KMS-11 (cell line): ENCODE measurements at regions not wholly inside any gene's neighbourhood (a gene's known extent, or its start where the extent isn't known, plus 50 kb on each side); places are given as distances from the start of the nearest gene placed in this dataset.

ENCODE experiments used
- H2AFZ ChIP-seq: fragments of 200-600 bp; sonication (generic); 2 replicates; pipeline ENCODE4 v1.6.1; 2016; ENCODE audit warnings: antibody characterized with exemption, mixed run types, low read depth
- H3K27ac ChIP-seq: fragments of 200-600 bp; sonication (generic); 2 replicates; pipeline ENCODE4 v1.6.1; 2016; ENCODE audit warnings: mild to moderate bottlenecking, mixed run types
- H3K27me3 ChIP-seq: fragments of 200-600 bp; sonication (generic); 2 replicates; pipeline ENCODE4 v1.6.1; 2017; ENCODE audit warnings: mild to moderate bottlenecking, low read depth, mixed run types, moderate library complexity; ENCODE audit not compliant: insufficient read depth
- H3K36me3 ChIP-seq: fragments of 200-600 bp; sonication (generic); 2 replicates; pipeline ENCODE4 v1.6.1; 2017; ENCODE audit warnings: mild to moderate bottlenecking, mixed run types; ENCODE audit not compliant: insufficient read depth
- H3K4me1 ChIP-seq: fragments of 200-600 bp; sonication (generic); 2 replicates; pipeline ENCODE4 v1.6.1; 2016; ENCODE audit warnings: mild to moderate bottlenecking, low read depth, mixed run types; ENCODE audit not compliant: poor library complexity, severe bottlenecking
- H3K4me2 ChIP-seq: fragments of 200-600 bp; sonication (generic); 2 replicates; pipeline ENCODE4 v1.7.0; 2016; ENCODE audit warnings: mild to moderate bottlenecking, mixed run types
- H3K4me3 ChIP-seq: fragments of 200-600 bp; sonication (generic); IDR thresholded peaks from 2 replicates; pipeline ENCODE4 v1.6.1; 2017; ENCODE audit warnings: low read depth, low read length, mixed read lengths; ENCODE audit not compliant: insufficient read depth
- H3K79me2 ChIP-seq: fragments of 200-600 bp; sonication (generic); 2 replicates; pipeline ENCODE4 v1.6.1; 2016; ENCODE audit warnings: low read depth, mixed run types; ENCODE audit not compliant: insufficient read depth
- H3K9ac ChIP-seq: fragments of 200-600 bp; sonication (generic); 2 replicates; pipeline ENCODE4 v1.6.1; 2016; ENCODE audit warnings: mild to moderate bottlenecking, mixed run types
- H4K20me1 ChIP-seq: fragments of 200-600 bp; sonication (generic); 2 replicates; pipeline ENCODE4 v1.6.1; 2016; ENCODE audit warnings: mild to moderate bottlenecking, mixed run types; ENCODE audit not compliant: insufficient read depth
- TF ChIP-seq, protein P1 (sequence below): fragments of 200-600 bp; sonication (generic); conservative IDR thresholded peaks from 2 replicates; pipeline ENCODE4 v1.6.1; 2017; ENCODE audit warnings: low read depth, mild to moderate bottlenecking, antibody characterized with exemption, low read length, moderate library complexity, mixed read lengths

DNA sequence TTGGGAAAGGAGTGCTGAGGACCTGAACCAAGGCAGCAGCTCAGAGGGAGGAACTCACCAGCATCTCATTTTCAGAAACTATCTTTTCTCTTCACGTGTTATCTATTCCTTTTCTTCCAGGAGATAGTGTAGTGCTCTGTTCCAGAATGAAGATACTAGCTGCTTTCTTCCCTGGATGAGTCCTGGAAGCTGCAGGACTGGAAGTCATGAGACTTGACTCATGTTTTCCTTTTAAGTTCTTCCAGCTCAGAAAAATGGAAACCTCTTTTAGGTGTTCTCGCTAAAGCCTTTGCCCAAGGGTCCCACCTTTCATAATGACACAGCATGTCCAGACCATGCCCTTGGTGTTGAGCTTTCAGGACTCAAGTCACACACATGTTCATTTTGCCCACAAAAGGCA lies 106.7 kb downstream of the UNC5CL start:
- Histone ChIP-seq H3K79me2 (no peaks in the 10 kb centered on the region), H3K27ac (no peak overlapping the region), H4K20me1 (no peaks in the 10 kb centered on the region), H3K9ac (no peak overlapping the region), H2AFZ (no peak overlapping the region), H3K4me2 (no peak overlapping the region), H3K27me3 (no peaks in the 10 kb centered on the region), H3K4me3 (no peak overlapping the region), H3K4me1 (no peaks in the 10 kb centered on the region), H3K36me3 (no peaks in the 10 kb centered on the region)
- TF ChIP-seq, protein P1, sequence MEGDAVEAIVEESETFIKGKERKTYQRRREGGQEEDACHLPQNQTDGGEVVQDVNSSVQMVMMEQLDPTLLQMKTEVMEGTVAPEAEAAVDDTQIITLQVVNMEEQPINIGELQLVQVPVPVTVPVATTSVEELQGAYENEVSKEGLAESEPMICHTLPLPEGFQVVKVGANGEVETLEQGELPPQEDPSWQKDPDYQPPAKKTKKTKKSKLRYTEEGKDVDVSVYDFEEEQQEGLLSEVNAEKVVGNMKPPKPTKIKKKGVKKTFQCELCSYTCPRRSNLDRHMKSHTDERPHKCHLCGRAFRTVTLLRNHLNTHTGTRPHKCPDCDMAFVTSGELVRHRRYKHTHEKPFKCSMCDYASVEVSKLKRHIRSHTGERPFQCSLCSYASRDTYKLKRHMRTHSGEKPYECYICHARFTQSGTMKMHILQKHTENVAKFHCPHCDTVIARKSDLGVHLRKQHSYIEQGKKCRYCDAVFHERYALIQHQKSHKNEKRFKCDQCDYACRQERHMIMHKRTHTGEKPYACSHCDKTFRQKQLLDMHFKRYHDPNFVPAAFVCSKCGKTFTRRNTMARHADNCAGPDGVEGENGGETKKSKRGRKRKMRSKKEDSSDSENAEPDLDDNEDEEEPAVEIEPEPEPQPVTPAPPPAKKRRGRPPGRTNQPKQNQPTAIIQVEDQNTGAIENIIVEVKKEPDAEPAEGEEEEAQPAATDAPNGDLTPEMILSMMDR: no peak

DNA sequence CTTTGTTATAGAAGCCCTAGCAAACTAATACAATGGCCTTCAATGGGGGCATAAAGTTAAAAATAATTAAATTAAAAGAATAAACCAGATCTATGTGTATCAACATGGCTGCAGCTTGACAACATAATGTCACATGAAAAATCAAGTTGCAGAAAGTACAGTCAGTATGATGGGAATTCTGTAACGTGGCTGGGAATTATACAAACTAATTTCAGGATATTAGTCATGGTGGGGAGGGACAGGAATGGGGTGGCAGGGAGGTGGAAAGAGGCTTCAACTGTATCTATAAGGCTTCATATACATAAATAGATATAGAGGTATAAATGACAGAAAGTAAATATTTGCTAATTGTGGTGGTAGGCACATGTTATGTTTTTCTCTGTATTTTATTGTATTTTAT lies 107.1 kb downstream of the UNC5CL start:
- H3K9ac ChIP-seq: no peak overlapping the region
- TF ChIP-seq, protein P1: no peak
- no peak overlapping the region for H2AFZ ChIP-seq
- H3K4me2 ChIP-seq: no peak overlapping the region
- no peaks in the 10 kb centered on the region for H3K36me3 ChIP-seq
- H3K79me2 ChIP-seq: no peaks in the 10 kb centered on the region
- H3K27ac ChIP-seq: no peak overlapping the region
- no peak overlapping the region for H3K4me3 ChIP-seq
- H3K27me3 ChIP-seq: no peaks in the 10 kb centered on the region
- H4K20me1 ChIP-seq: no peaks in the 10 kb centered on the region
- H3K4me1 ChIP-seq: no peaks in the 10 kb centered on the region

DNA sequence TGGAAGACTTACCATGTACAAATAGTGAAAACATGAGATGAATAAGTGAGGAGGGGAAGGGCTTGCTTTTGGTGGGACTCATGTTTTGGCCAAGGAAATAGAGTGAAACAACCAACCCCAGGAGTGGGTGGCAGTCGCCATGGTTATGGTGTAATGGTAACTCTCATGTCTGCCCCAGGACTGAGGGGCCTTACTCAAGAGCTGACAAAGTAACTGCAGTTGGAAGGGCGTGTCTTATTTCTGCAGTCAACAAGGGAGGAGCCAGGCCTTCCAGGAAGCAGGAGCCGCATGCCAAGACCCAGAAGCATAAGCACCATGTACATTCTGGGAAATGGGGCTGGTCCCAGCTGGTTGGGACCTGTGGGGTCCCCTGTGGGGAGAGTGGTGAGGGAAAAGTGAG lies 108.5 kb downstream of the UNC5CL start:
- Histone ChIP-seq H3K27ac (no peak overlapping the region), H2AFZ (no peak overlapping the region), H3K36me3 (no peaks in the 10 kb centered on the region), H4K20me1 (no peaks in the 10 kb centered on the region), H3K79me2 (no peaks in the 10 kb centered on the region), H3K4me1 (no peaks in the 10 kb centered on the region), H3K27me3 (no peaks in the 10 kb centered on the region), H3K4me3 (no peak overlapping the region), H3K9ac (no peak overlapping the region), H3K4me2 (no peak overlapping the region)
- TF ChIP-seq, protein P1: no peak

DNA sequence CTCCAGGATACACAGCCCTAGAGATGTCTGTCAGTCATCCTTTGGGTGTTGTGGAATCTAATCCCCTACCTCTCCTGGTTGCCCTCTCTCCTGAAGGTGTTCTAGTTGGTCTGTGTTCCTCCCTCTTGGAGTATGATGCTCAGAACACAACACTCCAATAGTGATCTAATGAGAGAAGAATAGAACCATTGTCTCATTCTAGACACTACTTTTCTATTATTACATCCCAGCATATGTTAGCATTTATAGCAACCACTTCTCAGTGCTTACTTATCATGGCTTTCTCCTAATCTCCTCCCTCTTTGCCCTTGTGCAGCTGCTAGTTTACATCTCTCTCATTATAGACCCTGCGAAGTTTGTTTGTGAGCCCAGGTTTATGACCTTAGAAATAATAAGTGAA lies 109.0 kb downstream of the UNC5CL start:
- TF ChIP-seq, protein P1: no peak
- no peak overlapping the region for H3K9ac ChIP-seq
- no peaks in the 10 kb centered on the region for H3K27me3 ChIP-seq
- H3K4me3 ChIP-seq: no peak overlapping the region
- H3K4me2 ChIP-seq: no peak overlapping the region
- H3K79me2 ChIP-seq: no peaks in the 10 kb centered on the region
- no peaks in the 10 kb centered on the region for H3K36me3 ChIP-seq
- no peak overlapping the region for H3K27ac ChIP-seq
- H4K20me1 ChIP-seq: no peaks in the 10 kb centered on the region
- no peak overlapping the region for H2AFZ ChIP-seq
- H3K4me1 ChIP-seq: no peaks in the 10 kb centered on the region

DNA sequence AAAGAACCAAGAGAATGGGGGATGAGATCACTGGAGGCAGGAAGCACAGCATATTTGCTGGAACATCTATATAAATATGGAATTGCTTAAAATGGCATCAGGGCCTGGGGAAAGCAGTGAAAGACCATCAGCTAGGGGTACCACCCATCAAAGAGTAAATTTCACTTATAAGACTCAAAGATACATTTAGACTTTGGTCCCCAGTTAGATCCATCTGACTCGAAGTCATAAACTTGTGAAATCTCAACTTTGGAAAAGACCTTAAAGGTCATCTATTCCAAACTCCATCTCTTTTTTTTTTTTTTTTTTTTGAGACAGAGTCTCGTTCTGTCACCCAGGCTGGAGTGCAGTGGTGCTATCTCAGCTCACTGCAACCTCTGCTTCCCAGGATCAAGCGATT lies 109.8 kb downstream of the UNC5CL start:
- Histone ChIP-seq H2AFZ (no peak overlapping the region), H3K4me3 (no peak overlapping the region), H4K20me1 (no peaks in the 10 kb centered on the region), H3K9ac (no peak overlapping the region), H3K27ac (no peak overlapping the region), H3K4me2 (no peak overlapping the region), H3K4me1 (no peaks in the 10 kb centered on the region), H3K27me3 (no peaks in the 10 kb centered on the region), H3K36me3 (no peaks in the 10 kb centered on the region), H3K79me2 (no peaks in the 10 kb centered on the region)
- TF ChIP-seq, protein P1: no peak
